NT2/D1 (cell line): ENCODE measurements at regions not wholly inside any gene's neighbourhood (a gene's known extent, or its start where the extent isn't known, plus 50 kb on each side); places are given as distances from the start of the nearest gene placed in this dataset.

ENCODE experiments used
- DNase-seq: peaks from one replicate; pipeline ENCODE4 v3.0.0-alpha.2; 2011; ENCODE audit warnings: low read depth, low spot score
- H3K27me3 ChIP-seq: 2 replicates; pipeline ENCODE4 v1.6.0; 2011; ENCODE audit warnings: mild to moderate bottlenecking; ENCODE audit not compliant: insufficient read length, insufficient read depth
- H3K36me3 ChIP-seq: 2 replicates; pipeline ENCODE4 v1.6.1; 2011; ENCODE audit warnings: mild to moderate bottlenecking, low read length, mixed read lengths; ENCODE audit not compliant: insufficient read depth, insufficient read length
- H3K4me1 ChIP-seq: 2 replicates; pipeline ENCODE4 v1.5.1; 2011; ENCODE audit not compliant: insufficient read depth, insufficient read length
- H3K4me3 ChIP-seq: 2 replicates; pipeline ENCODE4 v1.5.1; 2011; ENCODE audit warnings: low read depth; ENCODE audit not compliant: insufficient read length
- H3K9ac ChIP-seq: 2 replicates; pipeline ENCODE4 v1.6.0; 2011; ENCODE audit warnings: low read depth; ENCODE audit not compliant: insufficient read length
- H3K9me3 ChIP-seq: 2 replicates; pipeline ENCODE4 v1.5.1; 2011; ENCODE audit warnings: mild to moderate bottlenecking, low read length; ENCODE audit not compliant: insufficient read depth
- SUZ12 ChIP-seq: IDR thresholded peaks from 2 replicates; pipeline ENCODE4 v1.6.1; 2011; ENCODE audit not compliant: insufficient read length, insufficient read depth; ENCODE audit errors: extremely low read depth
- YY1 ChIP-seq: IDR thresholded peaks from 2 replicates; pipeline ENCODE4 v1.6.1; 2011; ENCODE audit not compliant: insufficient read length, insufficient read depth
- ZNF274 ChIP-seq: IDR thresholded peaks from 2 replicates; pipeline ENCODE4 v1.6.1; 2011; ENCODE audit warnings: mild to moderate bottlenecking, low read depth, low read length

DNA sequence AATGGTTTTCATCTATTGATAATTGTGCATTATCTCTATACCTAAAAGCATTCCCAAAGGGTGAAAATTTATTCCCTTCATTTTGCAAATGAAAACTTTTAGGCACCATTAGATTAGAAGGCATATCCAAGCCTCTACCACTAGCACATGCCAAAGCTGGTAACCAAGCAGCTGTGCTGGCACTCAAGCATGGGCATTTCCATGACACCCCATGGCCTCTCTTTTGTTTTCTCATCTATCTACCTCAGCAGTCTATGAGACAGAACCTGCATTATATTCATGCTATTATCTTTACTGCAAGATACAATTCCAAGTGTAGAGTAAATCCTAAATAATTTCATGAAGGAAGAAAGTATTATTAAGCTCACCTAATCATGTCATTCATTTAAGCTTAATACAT is 334.3 kb upstream of the LRRC7 start:
- Histone ChIP-seq H3K9ac (no peak overlapping the region), H3K4me3 (no peak overlapping the region), H3K9me3 (no peaks in the 10 kb centered on the region), H3K36me3 (no peaks in the 10 kb centered on the region), H3K4me1 (no peaks in the 10 kb centered on the region), H3K27me3 (no peaks in the 10 kb centered on the region)
- TF ChIP-seq SUZ12 (no peak), ZNF274 (no peak), YY1 (no peak)
- DNase-seq: no peak

GRCh38 chr1:69244211-69244610 is 323.5 kb upstream of the LRRC7 start:
- no peaks in the 10 kb centered on the region for H3K9me3 ChIP-seq
- peaks cover 4% of the 10 kb centered on the region for H3K4me1 ChIP-seq
- H3K4me3 ChIP-seq: no peak overlapping the region
- peak; percentile 54 for DNase-seq
- H3K36me3 ChIP-seq: no peaks in the 10 kb centered on the region
- H3K9ac ChIP-seq: no peak overlapping the region
- H3K27me3 ChIP-seq: peaks cover 3% of the 10 kb centered on the region
- TF ChIP-seq YY1: no peak
- TF ChIP-seq ZNF274: no peak
- no peak for TF ChIP-seq SUZ12

GRCh38 chr1:69246109-69246508 is 321.6 kb upstream of the LRRC7 start:
- Histone ChIP-seq H3K36me3 (no peaks in the 10 kb centered on the region), H3K4me3 (no peak overlapping the region), H3K27me3 (peaks cover 3% of the 10 kb centered on the region), H3K9ac (no peak overlapping the region), H3K4me1 (peaks cover 4% of the 10 kb centered on the region), H3K9me3 (no peaks in the 10 kb centered on the region)
- peak; percentile 43 for DNase-seq
- no peak for TF ChIP-seq SUZ12
- TF ChIP-seq ZNF274: no peak
- TF ChIP-seq YY1: no peak

- peaks cover 4% of the 10 kb centered on the region for H3K4me1 ChIP-seq
- no peaks in the 10 kb centered on the region for H3K36me3 ChIP-seq
- H3K9ac ChIP-seq: no peak overlapping the region
- H3K4me3 ChIP-seq: no peak overlapping the region
- peaks cover 3% of the 10 kb centered on the region for H3K27me3 ChIP-seq
- no peak for DNase-seq
- H3K9me3 ChIP-seq: no peaks in the 10 kb centered on the region
- no peak for TF ChIP-seq ZNF274
- no peak for TF ChIP-seq SUZ12
- no peak for TF ChIP-seq YY1
These were observed 321.0 kb upstream of the LRRC7 start for GRCh38 chr1:69246710-69247109.

- H3K9me3 ChIP-seq: no peaks in the 10 kb centered on the region
- no peak for TF ChIP-seq ZNF274
- TF ChIP-seq SUZ12: no peak
- TF ChIP-seq YY1: no peak
- no peaks in the 10 kb centered on the region for H3K4me1 ChIP-seq
- H3K27me3 ChIP-seq: no peaks in the 10 kb centered on the region
- H3K4me3 ChIP-seq: no peak overlapping the region
- H3K36me3 ChIP-seq: no peaks in the 10 kb centered on the region
- no peak for DNase-seq
- no peak overlapping the region for H3K9ac ChIP-seq
These were observed 315.0 kb upstream of the LRRC7 start for GRCh38 chr1:69252696-69253095.

- H3K9me3 ChIP-seq: no peaks in the 10 kb centered on the region
- no peak overlapping the region for H3K4me3 ChIP-seq
- no peak for DNase-seq
- no peaks in the 10 kb centered on the region for H3K4me1 ChIP-seq
- TF ChIP-seq YY1 (no peak), SUZ12 (no peak), ZNF274 (no peak)
- no peaks in the 10 kb centered on the region for H3K27me3 ChIP-seq
- H3K36me3 ChIP-seq: no peaks in the 10 kb centered on the region
- no peak overlapping the region for H3K9ac ChIP-seq
These were observed 311.7 kb upstream of the LRRC7 start for GRCh38 chr1:69256036-69256435.

DNA sequence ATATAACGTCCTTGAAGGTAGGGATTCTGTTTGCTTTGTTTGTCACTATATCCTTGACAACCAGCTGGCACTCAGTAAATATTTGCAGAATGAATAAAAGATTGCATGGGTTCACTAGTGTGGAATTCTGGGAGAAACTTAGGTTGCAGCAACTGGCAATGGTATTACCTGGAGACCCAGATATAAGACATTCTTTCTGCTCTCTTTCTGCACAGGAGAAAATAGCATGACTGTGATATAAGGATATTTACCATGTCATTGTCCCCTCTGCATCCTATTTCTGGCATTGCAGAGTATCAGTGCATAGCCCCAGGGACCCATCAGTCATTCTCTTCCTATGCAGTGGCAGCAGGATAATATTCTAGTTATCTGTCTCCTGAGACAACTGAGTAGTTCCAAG is 308.9 kb upstream of the LRRC7 start:
- Histone ChIP-seq H3K36me3 (no peaks in the 10 kb centered on the region), H3K9me3 (no peaks in the 10 kb centered on the region), H3K27me3 (no peaks in the 10 kb centered on the region), H3K4me1 (no peaks in the 10 kb centered on the region), H3K9ac (no peak overlapping the region), H3K4me3 (no peak overlapping the region)
- no peak for DNase-seq
- no peak for TF ChIP-seq ZNF274
- no peak for TF ChIP-seq YY1
- TF ChIP-seq SUZ12: no peak
